ENCODE measurements at regions not wholly inside any gene's neighbourhood (a gene's known extent, or its start where the extent isn't known, plus 50 kb on each side); places are given as distances from the start of the nearest gene placed in this dataset.
"Not testable (repeated sequence)": the region's sequence is repeated elsewhere in the genome, so short reads cannot be mapped to it uniquely, and the experiment has no call there.

GRCh38 chr1:53398091-53398490, 61.1 kb upstream of the DMRTB1 start:
- H3K9me2 ChIP-seq (ENCODE audit: low read depth, low read length), result no peaks in the 10 kb centered on the region
- no peaks in the 10 kb centered on the region for H3K79me2 ChIP-seq (ENCODE audit: insufficient read depth, low read length)
- no peaks in the 10 kb centered on the region for H3F3A ChIP-seq (ENCODE audit: insufficient read depth, low read length)
- H3K36me3 ChIP-seq (ENCODE audit: insufficient read depth, low read length), result no peaks in the 10 kb centered on the region; the same call in 1 of the 2 replicates
- H2AFZ ChIP-seq (ENCODE audit: low read length), result no peak overlapping the region
- no peak overlapping the region for H3K4me3 ChIP-seq (ENCODE audit: low read depth, low read length, poor library complexity, severe bottlenecking)
- H3K4me2 ChIP-seq (ENCODE audit: low read length), result no peak overlapping the region
- H3K9me3 ChIP-seq (ENCODE audit: low read length), result no peaks in the 10 kb centered on the region
- no peak overlapping the region for H3K9ac ChIP-seq (ENCODE audit: low read length)
- H3K27ac ChIP-seq (ENCODE audit: low read depth, low read length, poor library complexity, severe bottlenecking), result no peak overlapping the region
- H3K4me1 ChIP-seq (ENCODE audit: insufficient read depth, low read length, severe bottlenecking), result no peaks in the 10 kb centered on the region
- no peaks in the 10 kb centered on the region for H4K20me1 ChIP-seq (ENCODE audit: insufficient read depth, low read length)
- peaks cover 22% of the 10 kb centered on the region for H3K27me3 ChIP-seq (ENCODE audit: insufficient read depth, low read length)
- TF ChIP-seq, protein P1, sequence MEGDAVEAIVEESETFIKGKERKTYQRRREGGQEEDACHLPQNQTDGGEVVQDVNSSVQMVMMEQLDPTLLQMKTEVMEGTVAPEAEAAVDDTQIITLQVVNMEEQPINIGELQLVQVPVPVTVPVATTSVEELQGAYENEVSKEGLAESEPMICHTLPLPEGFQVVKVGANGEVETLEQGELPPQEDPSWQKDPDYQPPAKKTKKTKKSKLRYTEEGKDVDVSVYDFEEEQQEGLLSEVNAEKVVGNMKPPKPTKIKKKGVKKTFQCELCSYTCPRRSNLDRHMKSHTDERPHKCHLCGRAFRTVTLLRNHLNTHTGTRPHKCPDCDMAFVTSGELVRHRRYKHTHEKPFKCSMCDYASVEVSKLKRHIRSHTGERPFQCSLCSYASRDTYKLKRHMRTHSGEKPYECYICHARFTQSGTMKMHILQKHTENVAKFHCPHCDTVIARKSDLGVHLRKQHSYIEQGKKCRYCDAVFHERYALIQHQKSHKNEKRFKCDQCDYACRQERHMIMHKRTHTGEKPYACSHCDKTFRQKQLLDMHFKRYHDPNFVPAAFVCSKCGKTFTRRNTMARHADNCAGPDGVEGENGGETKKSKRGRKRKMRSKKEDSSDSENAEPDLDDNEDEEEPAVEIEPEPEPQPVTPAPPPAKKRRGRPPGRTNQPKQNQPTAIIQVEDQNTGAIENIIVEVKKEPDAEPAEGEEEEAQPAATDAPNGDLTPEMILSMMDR (IDR thresholded peaks at IDR 0.05; ENCODE audit: low read length), result no peak
- TF ChIP-seq EZH2 (IDR thresholded peaks at IDR 0.05; ENCODE audit: borderline replicate concordance, low read length), result no peak

DNA sequence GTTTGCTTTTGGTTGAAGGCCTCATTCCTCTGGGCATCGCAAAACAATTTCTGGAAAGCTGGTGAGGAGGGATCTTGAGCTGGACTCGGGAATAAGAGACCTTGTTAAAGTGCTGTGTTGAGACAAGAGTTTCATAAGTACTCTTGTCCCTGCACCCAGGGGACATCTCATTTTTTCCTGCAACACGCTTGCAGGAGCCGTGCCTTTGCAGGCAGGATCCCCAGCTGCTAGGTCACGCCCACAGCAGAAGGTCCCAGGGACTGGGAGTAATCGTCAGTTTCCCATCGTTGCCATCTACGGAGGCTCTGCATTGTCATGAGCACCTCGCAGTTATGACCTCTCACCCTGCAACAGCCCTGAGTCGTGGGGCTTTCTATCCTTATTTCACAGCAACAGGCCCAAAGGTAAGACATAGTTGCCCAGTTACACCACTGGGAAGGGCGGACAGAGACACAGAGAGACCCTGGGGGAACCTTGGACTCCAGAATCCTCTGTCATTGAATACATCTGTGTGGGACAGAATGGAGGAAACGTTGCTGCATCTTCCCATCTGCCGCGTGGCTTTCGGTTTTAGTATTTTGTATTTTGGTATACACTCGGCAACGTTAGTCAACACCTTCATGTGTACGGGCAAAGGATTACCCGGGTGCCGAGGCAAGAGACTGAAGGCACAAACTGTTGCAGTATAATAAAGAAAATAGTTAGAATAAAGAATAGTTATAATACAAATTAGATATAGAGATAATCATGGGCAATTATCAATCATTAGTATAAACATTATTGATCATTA, 60.4 kb upstream of the DMRTB1 start:
- no peak for TF ChIP-seq EZH2 (IDR thresholded peaks at IDR 0.05; ENCODE audit: borderline replicate concordance, low read length)
- TF ChIP-seq, protein P1 (IDR thresholded peaks at IDR 0.05; ENCODE audit: low read length), result no peak
- Histone ChIP-seq H2AFZ (ENCODE audit: low read length) (no peak overlapping the region), H3F3A (ENCODE audit: insufficient read depth, low read length) (no peaks in the 10 kb centered on the region), H3K9ac (ENCODE audit: low read length) (no peak overlapping the region), H3K36me3 (ENCODE audit: insufficient read depth, low read length) (no peaks in the 10 kb centered on the region; the same call in 1 of the 2 replicates), H3K9me3 (ENCODE audit: low read length) (no peaks in the 10 kb centered on the region), H3K4me2 (ENCODE audit: low read length) (no peak overlapping the region), H3K9me2 (ENCODE audit: low read depth, low read length) (no peaks in the 10 kb centered on the region), H3K27me3 (ENCODE audit: insufficient read depth, low read length) (peaks cover 22% of the 10 kb centered on the region), H3K79me2 (ENCODE audit: insufficient read depth, low read length) (no peaks in the 10 kb centered on the region), H4K20me1 (ENCODE audit: insufficient read depth, low read length) (no peaks in the 10 kb centered on the region), H3K4me3 (ENCODE audit: low read depth, low read length, poor library complexity, severe bottlenecking) (no peak overlapping the region), H3K27ac (ENCODE audit: low read depth, low read length, poor library complexity, severe bottlenecking) (no peak overlapping the region), H3K4me1 (ENCODE audit: insufficient read depth, low read length, severe bottlenecking) (no peaks in the 10 kb centered on the region)

- H3F3A ChIP-seq (ENCODE audit: insufficient read depth, low read length); H3K4me2 ChIP-seq (ENCODE audit: low read length); H3K79me2 ChIP-seq (ENCODE audit: insufficient read depth, low read length); H3K27ac ChIP-seq (ENCODE audit: low read depth, low read length, poor library complexity, severe bottlenecking); H3K9me2 ChIP-seq (ENCODE audit: low read depth, low read length); H3K9ac ChIP-seq (ENCODE audit: low read length); H2AFZ ChIP-seq (ENCODE audit: low read length); H3K9me3 ChIP-seq (ENCODE audit: low read length); H4K20me1 ChIP-seq (ENCODE audit: insufficient read depth, low read length); H3K4me3 ChIP-seq (ENCODE audit: low read depth, low read length, poor library complexity, severe bottlenecking); H3K4me1 ChIP-seq (ENCODE audit: insufficient read depth, low read length, severe bottlenecking); H3K36me3 ChIP-seq (ENCODE audit: insufficient read depth, low read length): not testable (repeated sequence)
- peaks cover 22% of the 10 kb centered on the region for H3K27me3 ChIP-seq (ENCODE audit: insufficient read depth, low read length)
Measured at GRCh38 chr1:53399370-53400133, 59.6 kb upstream of the DMRTB1 start.

Measured in OCI-LY1 (cell line).